CD4-positive, alpha-beta memory T cell (primary cell): ENCODE measurements at regions not wholly inside any gene's neighbourhood (a gene's known extent, or its start where the extent isn't known, plus 50 kb on each side); places are given as distances from the start of the nearest gene placed in this dataset.

Experiments
- CTCF ChIA-PET: fragments of 350-600 bp; sonication (Branson Sonifier 250); formaldehyde crosslinking; loops from one replicate; lab custom pipeline; 2021; ENCODE audit warnings: inconsistent platforms; ENCODE audit not compliant: partially characterized antibody; lab: Charles Lee
- POLR2A ChIA-PET: fragments of 350-600 bp; sonication (Branson Sonifier 250); formaldehyde crosslinking; loops from one replicate; lab custom pipeline; 2021; ENCODE audit not compliant: partially characterized antibody; lab: Charles Lee
- DNase-seq, 5 donors: peaks; one replicate each; pipeline versions ENCODE4 v3.0.0 to v3.0.0-alpha.2; 2020 to 2022; ENCODE audit warnings: mixed read lengths in 1 of 5
- H3K27ac ChIP-seq: one replicate; pipeline ENCODE4 v1.7.0; 2013; ENCODE audit warnings: low read depth, low read length
- H3K27me3 ChIP-seq: 2 replicates; pipeline ENCODE4 v1.7.0; 2013; ENCODE audit warnings: mild to moderate bottlenecking, low read length, moderate library complexity; ENCODE audit not compliant: insufficient read depth
- H3K36me3 ChIP-seq: 2 replicates; pipeline ENCODE4 v1.7.0; 2013; ENCODE audit warnings: mild to moderate bottlenecking, low read length, moderate library complexity; ENCODE audit not compliant: insufficient read depth
- H3K4me1 ChIP-seq: 2 replicates; pipeline ENCODE4 v1.7.0; 2013; ENCODE audit warnings: mild to moderate bottlenecking, low read length, moderate library complexity; ENCODE audit not compliant: insufficient read depth
- H3K4me3 ChIP-seq, 2 donors: one replicate each; pipeline ENCODE4 v1.7.0; 2013; ENCODE audit warnings: low read length in 2 of 2, mild to moderate bottlenecking in 1 of 2
- H3K9me3 ChIP-seq, 2 donors: one replicate each; pipeline ENCODE4 v1.7.0; 2013; ENCODE audit warnings: low read length in 2 of 2, control low read depth in 1 of 2; ENCODE audit not compliant: control insufficient read depth in 1 of 2
- H3K27ac Mint-ChIP-seq, 7 donors: one replicate each; pipeline ENCODE4 v1.8.0; 2020 to 2021; ENCODE audit warnings: mixed read lengths in 7 of 7, mild to moderate bottlenecking in 6 of 7, inconsistent platforms in 3 of 7, moderate library complexity in 3 of 7
- H3K27me3 Mint-ChIP-seq, 2 donors: one replicate each; pipeline ENCODE4 v1.8.0; 2020 to 2021; ENCODE audit warnings: mixed read lengths in 2 of 2
- H3K36me3 Mint-ChIP-seq, 2 donors: one replicate each; pipeline ENCODE4 v1.8.0; 2020 to 2021; ENCODE audit warnings: mixed read lengths in 2 of 2, inconsistent platforms in 1 of 2, mild to moderate bottlenecking in 1 of 2
- H3K4me1 Mint-ChIP-seq, 4 donors: one replicate each; pipeline ENCODE4 v1.8.0; 2020 to 2021; ENCODE audit warnings: mixed read lengths in 4 of 4, mild to moderate bottlenecking in 1 of 4
- H3K4me3 Mint-ChIP-seq, 8 donors: one replicate each; pipeline ENCODE4 v1.8.0; 2020 to 2021; ENCODE audit warnings: mixed read lengths in 8 of 8, mild to moderate bottlenecking in 7 of 8, moderate library complexity in 6 of 8, inconsistent platforms in 3 of 8
- H3K9me3 Mint-ChIP-seq, 8 donors: one replicate each; pipeline ENCODE4 v1.8.0; 2020 to 2021; ENCODE audit warnings: mixed read lengths in 8 of 8, mild to moderate bottlenecking in 5 of 8, inconsistent platforms in 3 of 8, moderate library complexity in 1 of 8
- intact Hi-C: fragments of 100-400 bp; cut with micrococcal nuclease; formaldehyde crosslinking; loops from one replicate; pipeline ENCODE4 v1.15.1; 2023

DNA sequence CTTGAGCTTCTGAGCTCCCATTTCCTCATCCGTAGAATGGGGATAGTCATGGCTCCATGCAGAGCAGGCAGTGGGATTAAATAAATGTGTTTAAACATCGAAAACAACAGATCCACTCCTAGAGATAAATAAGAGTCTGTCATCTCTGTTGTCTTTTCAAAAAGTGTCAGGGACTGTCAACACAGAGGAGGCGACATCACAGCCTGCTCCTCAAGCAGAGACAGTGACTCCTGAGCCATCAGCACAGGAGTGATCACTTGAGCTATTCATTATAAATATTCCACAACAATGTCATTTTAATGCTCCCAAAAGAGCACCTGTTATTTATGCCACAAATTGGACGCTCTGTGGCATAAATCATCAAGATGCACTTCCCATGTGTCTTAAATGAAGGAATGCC lies 605.6 kb upstream of the CDH5 start:
- Mint-ChIP-seq H3K36me3 (no peaks in the 10 kb centered on the region), H3K4me1 (no peaks in the 10 kb centered on the region), H3K4me3 (no peak overlapping the region), H3K9me3 (peaks cover 0 to 4% (median 0%) of the 10 kb centered on the region in 8 donors), H3K27me3 (no peaks in the 10 kb centered on the region), H3K27ac (no peak overlapping the region)
- H3K4me3 ChIP-seq, result no peak overlapping the region
- no peaks in the 10 kb centered on the region for H3K36me3 ChIP-seq
- ChIA-PET CTCF (no interaction called here), POLR2A (no interaction called here)
- H3K9me3 ChIP-seq, result no peaks in the 10 kb centered on the region
- DNase-seq, result no peak
- intact Hi-C loops, result no loop called here
- H3K4me1 ChIP-seq, result no peaks in the 10 kb centered on the region
- H3K27ac ChIP-seq, result no peak overlapping the region
- H3K27me3 ChIP-seq, result no peaks in the 10 kb centered on the region

DNA sequence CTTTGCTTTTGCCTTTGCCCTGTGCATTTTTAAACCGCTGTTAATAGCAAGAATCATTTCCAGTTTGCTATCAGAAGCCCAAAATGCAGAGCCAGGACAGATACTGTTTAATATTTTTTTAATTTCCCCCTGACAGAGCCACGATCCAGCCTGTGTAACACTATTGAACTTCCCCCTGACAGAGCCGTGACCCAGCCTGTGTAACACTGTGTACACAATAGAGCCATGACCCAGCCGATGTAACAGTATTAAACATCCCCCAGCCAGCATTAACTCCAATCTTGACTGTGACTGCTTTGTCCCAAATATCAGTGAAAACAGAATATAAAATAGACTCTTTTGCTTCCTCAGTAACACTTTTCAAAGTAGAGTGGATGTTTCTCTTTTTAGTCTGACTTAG lies 607.9 kb upstream of the CDH5 start:
- POLR2A ChIA-PET, result no interaction called here
- Mint-ChIP-seq H3K4me3 (no peak overlapping the region), H3K27ac (no peak overlapping the region), H3K36me3 (no peaks in the 10 kb centered on the region), H3K27me3 (no peaks in the 10 kb centered on the region), H3K9me3 (peaks cover 0 to 4% (median 0%) of the 10 kb centered on the region in 8 donors), H3K4me1 (no peaks in the 10 kb centered on the region)
- intact Hi-C loops, result no loop called here
- Histone ChIP-seq H3K4me1 (no peaks in the 10 kb centered on the region), H3K4me3 (no peak overlapping the region), H3K9me3 (no peaks in the 10 kb centered on the region), H3K27ac (no peak overlapping the region), H3K27me3 (no peaks in the 10 kb centered on the region), H3K36me3 (no peaks in the 10 kb centered on the region)
- CTCF ChIA-PET, result no interaction called here
- no peak for DNase-seq

DNA sequence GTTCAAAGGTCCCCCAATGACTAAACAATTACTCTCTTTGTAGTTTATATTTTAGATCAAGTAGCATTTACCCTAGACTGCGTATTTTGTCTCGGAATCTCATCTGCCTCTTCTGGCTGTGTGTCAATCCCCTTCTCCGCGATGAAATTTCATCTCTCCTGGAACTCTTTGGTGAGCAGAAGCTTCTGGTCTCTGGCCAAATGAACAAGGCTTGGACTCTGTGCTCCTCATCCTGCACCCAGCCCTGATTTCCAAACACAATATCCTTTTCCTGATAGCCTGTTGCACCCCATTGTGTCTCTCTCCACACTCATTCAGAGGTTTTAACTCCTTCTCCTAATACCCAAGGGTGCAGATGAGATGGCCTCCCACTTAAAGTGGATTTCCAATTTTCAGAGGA lies 609.4 kb upstream of the CDH5 start:
- no peak overlapping the region for H3K4me3 ChIP-seq
- no peaks in the 10 kb centered on the region for H3K4me1 ChIP-seq
- H3K27me3 ChIP-seq, result no peaks in the 10 kb centered on the region
- H3K4me3 Mint-ChIP-seq, result no peak overlapping the region
- peaks cover 0 to 4% (median 0%) of the 10 kb centered on the region in 8 donors for H3K9me3 Mint-ChIP-seq
- no peaks in the 10 kb centered on the region for H3K27me3 Mint-ChIP-seq
- no peaks in the 10 kb centered on the region for H3K36me3 Mint-ChIP-seq
- H3K27ac ChIP-seq, result no peak overlapping the region
- DNase-seq, result no peak
- CTCF ChIA-PET, result no interaction called here
- H3K9me3 ChIP-seq, result no peaks in the 10 kb centered on the region
- POLR2A ChIA-PET, result no interaction called here
- no peaks in the 10 kb centered on the region for H3K4me1 Mint-ChIP-seq
- intact Hi-C loops, result no loop called here
- H3K27ac Mint-ChIP-seq, result no peak overlapping the region
- no peaks in the 10 kb centered on the region for H3K36me3 ChIP-seq

DNA sequence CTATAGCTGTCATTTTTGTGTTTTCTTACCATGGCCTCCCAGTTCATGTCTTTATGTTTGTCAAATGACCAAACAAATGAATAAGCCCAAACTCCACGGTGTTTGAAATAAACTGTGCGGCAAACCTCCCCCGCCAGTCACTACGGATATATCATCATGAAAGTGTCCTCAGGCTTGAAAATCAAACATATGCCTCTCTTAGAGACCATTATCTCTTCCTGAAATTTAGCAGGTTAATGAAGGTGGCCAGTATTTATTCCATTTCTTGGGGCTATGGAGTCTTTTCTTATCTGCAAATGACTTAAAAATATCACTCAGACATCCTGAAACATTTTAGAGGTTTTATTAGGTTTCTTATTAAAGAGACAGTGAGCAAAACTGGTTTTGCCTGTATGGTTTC lies 610.3 kb upstream of the CDH5 start:
- Histone ChIP-seq H3K27ac (no peak overlapping the region), H3K4me3 (no peak overlapping the region), H3K4me1 (no peaks in the 10 kb centered on the region), H3K9me3 (no peaks in the 10 kb centered on the region), H3K27me3 (no peaks in the 10 kb centered on the region), H3K36me3 (no peaks in the 10 kb centered on the region)
- H3K27ac Mint-ChIP-seq, result no peak overlapping the region
- no peaks in the 10 kb centered on the region for H3K4me1 Mint-ChIP-seq
- peaks cover 0 to 2% (median 0%) of the 10 kb centered on the region in 8 donors for H3K9me3 Mint-ChIP-seq
- ChIA-PET CTCF (no interaction called here), POLR2A (no interaction called here)
- intact Hi-C loops, result no loop called here
- H3K27me3 Mint-ChIP-seq, result no peaks in the 10 kb centered on the region
- H3K4me3 Mint-ChIP-seq, result no peak overlapping the region
- no peak for DNase-seq
- H3K36me3 Mint-ChIP-seq, result no peaks in the 10 kb centered on the region

DNA sequence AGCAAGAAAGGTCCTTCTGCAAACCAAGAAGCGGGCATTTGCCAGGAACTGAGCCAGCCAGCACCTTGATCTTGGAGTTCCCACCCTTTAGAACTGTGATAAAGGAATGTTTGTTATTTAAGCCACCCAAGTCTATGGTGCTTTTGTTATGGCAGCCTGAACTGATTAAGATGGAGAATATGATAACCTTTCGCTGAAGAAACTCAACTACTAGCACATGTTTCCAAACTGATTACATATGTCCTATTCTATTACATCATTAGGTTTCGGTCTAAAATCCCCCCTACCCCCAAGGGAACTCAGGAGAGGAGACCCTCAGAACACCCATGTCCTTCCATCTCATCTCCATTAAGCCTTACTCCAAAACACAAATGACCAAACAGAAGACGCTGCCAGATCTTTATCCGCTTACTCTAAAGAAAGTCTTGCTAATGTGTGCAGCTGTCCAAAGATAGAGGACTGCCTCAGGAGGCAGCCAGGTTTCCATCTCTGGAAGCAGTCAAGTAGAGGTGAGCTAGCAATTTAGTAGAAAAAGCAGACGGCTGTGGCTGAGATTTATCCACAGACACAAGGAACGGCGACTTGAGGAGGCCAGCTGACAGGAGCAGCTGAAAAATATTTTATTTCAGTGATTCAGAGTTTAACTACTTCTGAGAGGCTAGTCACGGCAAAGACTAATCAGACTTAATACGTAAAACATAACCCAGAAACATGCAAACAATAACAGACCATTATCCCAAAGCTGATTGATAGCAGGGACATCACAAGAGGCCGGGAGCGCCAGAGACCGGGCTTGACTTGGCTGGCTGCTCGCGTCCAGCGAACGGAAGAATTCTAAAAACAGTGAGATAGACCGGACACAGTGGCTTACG lies 611.4 kb upstream of the CDH5 start:
- ChIA-PET CTCF (no interaction called here), POLR2A (no interaction called here)
- Histone ChIP-seq H3K9me3 (no peaks in the 10 kb centered on the region), H3K27ac (no peak overlapping the region), H3K4me3 (no peak overlapping the region), H3K27me3 (no peaks in the 10 kb centered on the region), H3K4me1 (no peaks in the 10 kb centered on the region), H3K36me3 (no peaks in the 10 kb centered on the region)
- Mint-ChIP-seq H3K4me1 (no peaks in the 10 kb centered on the region), H3K4me3 (no peak overlapping the region), H3K27me3 (no peaks in the 10 kb centered on the region), H3K36me3 (no peaks in the 10 kb centered on the region), H3K9me3 (peaks cover 0 to 2% (median 0%) of the 10 kb centered on the region in 8 donors), H3K27ac (peak overlapping the region in 1 of 7 donors; percentile 26)
- intact Hi-C loops, result no loop called here
- no peak for DNase-seq

DNA sequence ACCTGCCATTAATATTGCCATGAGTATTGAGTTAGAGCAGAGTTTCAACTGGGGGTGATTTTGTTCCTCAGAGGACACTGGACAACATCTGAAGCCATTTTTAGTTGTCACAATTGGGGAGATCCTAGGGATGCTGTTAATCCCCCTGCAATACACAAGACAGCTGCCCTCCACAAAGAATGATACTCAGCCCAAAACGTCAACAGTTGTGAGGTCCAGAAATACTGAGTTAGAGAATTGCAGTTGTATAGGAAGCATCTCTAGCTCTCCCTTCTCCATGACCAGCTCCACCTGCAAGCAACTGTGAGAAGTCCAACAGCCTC lies 614.0 kb upstream of the CDH5 start:
- ChIA-PET POLR2A (no interaction called here), CTCF (no interaction called here)
- Histone ChIP-seq H3K9me3 (no peaks in the 10 kb centered on the region), H3K36me3 (no peaks in the 10 kb centered on the region), H3K27ac (no peak overlapping the region), H3K27me3 (no peaks in the 10 kb centered on the region), H3K4me1 (no peaks in the 10 kb centered on the region), H3K4me3 (no peak overlapping the region)
- no peaks in the 10 kb centered on the region for H3K36me3 Mint-ChIP-seq
- no peak overlapping the region for H3K27ac Mint-ChIP-seq
- no peaks in the 10 kb centered on the region for H3K4me1 Mint-ChIP-seq
- peaks cover 0 to 2% (median 0%) of the 10 kb centered on the region in 8 donors for H3K9me3 Mint-ChIP-seq
- DNase-seq, result no peak
- no peak overlapping the region for H3K4me3 Mint-ChIP-seq
- H3K27me3 Mint-ChIP-seq, result peaks cover 0 to 4% of the 10 kb centered on the region in 2 donors
- intact Hi-C loops, result no loop called here

DNA sequence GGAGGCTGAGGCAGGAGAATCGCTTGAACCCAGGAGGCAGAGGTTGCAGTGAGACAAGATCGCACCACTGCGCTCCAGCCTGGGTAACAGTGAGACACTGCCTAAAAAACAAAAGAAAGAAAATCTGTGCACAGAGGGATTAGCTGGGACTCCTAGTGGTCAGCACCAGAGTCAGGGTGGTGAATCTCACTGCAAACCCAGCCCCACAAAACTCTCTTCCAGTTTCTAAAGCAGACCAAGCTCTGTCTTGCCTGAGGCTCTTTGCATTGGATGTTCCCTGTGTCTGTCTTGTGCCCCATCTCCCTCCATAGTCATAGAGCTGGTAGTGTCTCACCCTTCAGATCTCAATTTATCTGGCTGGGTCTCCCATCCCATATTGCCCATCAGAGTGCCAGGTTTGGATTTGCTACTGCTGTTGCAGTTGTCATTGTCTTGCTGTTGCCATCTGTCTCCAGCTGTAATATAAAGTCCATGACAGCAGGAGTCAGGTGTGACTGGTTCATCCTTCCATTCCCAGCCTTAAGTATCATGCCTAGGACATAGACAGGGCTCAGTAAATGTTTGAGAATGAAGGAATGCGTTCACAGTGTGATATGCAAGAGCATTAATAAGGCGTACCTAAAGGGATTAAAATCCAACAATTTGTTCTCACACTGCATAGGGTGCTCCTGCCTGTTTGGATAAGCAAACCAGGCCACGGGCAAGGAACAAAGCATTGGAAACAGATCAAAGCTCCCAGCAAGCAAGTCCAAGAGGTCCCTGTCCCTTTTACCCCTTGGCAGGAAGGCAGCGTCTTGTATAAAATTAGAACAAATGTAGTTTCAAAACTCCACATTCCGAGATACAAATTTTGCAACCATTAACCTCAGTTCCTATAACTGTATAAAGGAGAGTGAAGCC lies 614.6 kb upstream of the CDH5 start:
- no peak overlapping the region for H3K4me3 Mint-ChIP-seq
- H3K27me3 ChIP-seq, result no peaks in the 10 kb centered on the region
- no peaks in the 10 kb centered on the region for H3K9me3 ChIP-seq
- no peak for DNase-seq
- H3K4me1 Mint-ChIP-seq, result no peaks in the 10 kb centered on the region
- peaks cover 0 to 4% of the 10 kb centered on the region in 2 donors for H3K27me3 Mint-ChIP-seq
- no peaks in the 10 kb centered on the region for H3K4me1 ChIP-seq
- no peaks in the 10 kb centered on the region for H3K36me3 ChIP-seq
- intact Hi-C loops, result no loop called here
- CTCF ChIA-PET, result no interaction called here
- POLR2A ChIA-PET, result no interaction called here
- no peak overlapping the region for H3K4me3 ChIP-seq
- peaks cover 0 to 2% (median 0%) of the 10 kb centered on the region in 8 donors for H3K9me3 Mint-ChIP-seq
- H3K27ac ChIP-seq, result no peak overlapping the region
- no peak overlapping the region for H3K27ac Mint-ChIP-seq
- no peaks in the 10 kb centered on the region for H3K36me3 Mint-ChIP-seq
